Cerebellar cortex (tissue), 1 donor: ENCODE measurements at regions not wholly inside any gene's neighbourhood (a gene's known extent, or its start where the extent isn't known, plus 50 kb on each side); places are given as distances from the start of the nearest gene placed in this dataset.

ENCODE experiments used
- DNase-seq: peaks from one replicate; pipeline ENCODE4 v3.0.0-alpha.2; 2015; ENCODE audit warnings: low spot score

DNA sequence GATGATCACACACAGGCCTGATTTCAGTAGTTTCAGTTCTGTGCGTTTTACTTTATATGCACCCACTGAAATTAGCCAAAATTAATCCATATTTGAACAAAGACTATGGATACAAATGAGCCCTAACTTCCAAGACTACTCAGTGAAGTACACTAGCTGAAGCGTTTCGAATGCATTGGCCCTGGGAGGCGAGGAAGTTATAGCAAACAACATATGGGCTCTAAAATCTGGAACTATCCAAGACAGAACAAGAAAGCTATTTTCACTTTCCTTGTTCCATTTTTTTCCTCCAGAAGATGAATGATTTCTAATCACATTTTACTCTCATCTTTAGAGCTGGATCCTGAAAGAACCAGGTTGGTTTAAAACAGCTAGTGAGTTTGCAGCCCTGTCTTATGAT lies 399.4 kb upstream of the HNRNPA3 start:
- DNase-seq: no peak

GRCh38 chr2:176813621-176814049 lies 399.0 kb upstream of the HNRNPA3 start:
- DNase-seq: no peak

GRCh38 chr2:176814274-176814673 lies 398.3 kb upstream of the HNRNPA3 start:
- no peak for DNase-seq

- DNase-seq: peak; percentile 21
These were observed 397.7 kb upstream of the HNRNPA3 start for GRCh38 chr2:176814740-176815367.

DNA sequence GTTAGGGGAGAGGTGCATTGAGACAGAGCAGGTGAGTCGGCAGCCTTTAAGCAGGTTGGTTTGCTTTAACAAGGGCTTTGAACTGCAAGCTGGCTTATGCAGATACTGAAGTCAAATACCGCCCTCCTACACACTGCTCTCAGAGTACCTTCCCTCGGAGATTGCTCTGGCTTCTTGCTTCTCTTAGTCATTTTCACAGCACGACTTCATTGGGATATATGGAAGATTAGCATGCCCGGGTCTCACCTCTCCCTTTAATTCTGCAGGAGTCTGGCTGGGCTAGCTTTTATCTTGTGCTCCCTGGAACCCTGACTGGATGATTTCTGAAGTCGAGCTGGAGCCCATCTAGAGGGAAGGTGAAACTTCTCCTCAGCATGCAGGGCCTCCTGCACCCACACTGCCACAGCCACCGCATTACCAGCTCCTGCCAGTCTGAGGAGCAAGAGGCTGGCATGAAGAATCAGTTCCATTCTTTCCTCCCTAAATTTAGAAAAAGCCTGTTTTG lies 395.5 kb upstream of the HNRNPA3 start:
- no peak for DNase-seq

DNA sequence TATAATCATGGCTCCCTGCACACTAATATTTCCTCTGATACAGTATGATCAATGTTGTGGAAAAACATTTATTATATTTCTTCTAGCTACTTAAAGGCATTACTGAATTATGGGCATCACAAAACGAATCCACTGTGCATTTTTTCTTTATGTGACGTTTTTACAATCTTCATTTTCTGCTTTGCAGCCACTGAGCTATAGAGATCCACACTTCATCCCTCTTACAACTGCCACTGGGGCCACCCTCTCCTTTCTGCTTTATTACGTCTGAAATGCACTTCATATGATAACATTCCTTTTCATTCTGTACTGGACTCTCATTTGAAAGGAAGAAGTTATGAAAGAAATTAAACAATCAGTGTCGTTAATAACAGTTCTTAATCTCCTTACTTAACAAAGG lies 394.5 kb upstream of the HNRNPA3 start:
- DNase-seq: no peak

DNA sequence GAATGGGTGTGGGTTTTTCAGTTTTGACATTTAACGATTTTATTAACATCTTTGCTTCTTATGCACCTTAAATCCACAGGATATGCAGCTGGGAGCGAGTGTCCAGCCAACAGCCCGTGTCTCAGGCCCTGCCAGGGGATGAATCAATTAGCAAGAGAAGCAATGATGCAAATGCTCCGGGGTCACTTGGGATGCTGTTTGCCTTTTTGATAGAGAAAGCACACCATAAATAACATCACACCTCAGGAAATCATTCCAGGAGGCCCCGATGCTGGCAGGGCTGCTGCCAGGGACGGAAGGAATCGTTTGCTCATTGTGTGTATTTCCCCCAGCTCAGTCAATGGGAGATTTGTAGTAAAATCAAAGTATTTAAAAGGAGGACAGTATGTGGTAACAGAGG lies 394.0 kb upstream of the HNRNPA3 start:
- no peak for DNase-seq

- DNase-seq: no peak
These were observed 393.3 kb upstream of the HNRNPA3 start for GRCh38 chr2:176819306-176819705.

GRCh38 chr2:176820371-176820932 lies 392.1 kb upstream of the HNRNPA3 start:
- DNase-seq: no peak

DNA sequence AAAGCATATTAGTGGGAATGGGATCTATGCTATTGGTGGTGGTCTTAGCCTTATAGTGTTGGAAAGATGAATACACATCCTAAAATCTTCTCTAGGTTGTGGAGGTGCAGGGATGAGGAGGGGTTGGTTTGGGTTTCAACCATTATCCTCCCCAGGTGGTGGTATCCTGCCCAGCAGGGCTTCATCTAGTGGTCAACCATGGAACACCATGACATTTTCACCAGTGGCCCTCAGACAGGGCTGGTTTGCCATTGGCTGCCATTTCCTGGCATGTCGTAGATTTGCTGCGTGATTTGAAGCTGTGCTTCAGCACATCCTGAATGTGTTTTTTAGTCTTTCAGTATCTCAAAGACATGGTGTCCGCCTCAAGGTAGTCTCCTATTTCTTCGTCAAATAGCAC lies 391.2 kb upstream of the HNRNPA3 start:
- no peak for DNase-seq

- no peak for DNase-seq
These were observed 390.5 kb upstream of the HNRNPA3 start for GRCh38 chr2:176822060-176822459.

DNA sequence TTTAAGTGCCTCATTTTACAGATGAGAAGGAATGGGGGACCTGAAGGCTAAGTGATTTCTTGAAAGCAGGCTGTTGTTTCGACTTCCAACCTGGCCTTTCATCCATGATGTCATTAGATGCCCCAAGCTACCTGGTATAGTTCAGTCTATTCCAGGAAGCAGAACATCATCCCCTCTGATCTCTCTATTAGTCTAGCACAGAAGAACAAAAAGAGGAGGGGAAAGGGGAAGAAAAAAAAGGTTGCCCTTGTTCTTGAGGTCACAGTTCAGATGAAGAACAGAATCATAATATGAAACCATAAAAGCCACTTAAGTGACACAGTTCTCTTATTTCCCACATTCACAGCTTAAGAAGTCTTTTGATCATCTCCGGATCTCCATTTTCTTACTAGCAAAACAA lies 386.2 kb upstream of the HNRNPA3 start:
- DNase-seq: no peak

DNA sequence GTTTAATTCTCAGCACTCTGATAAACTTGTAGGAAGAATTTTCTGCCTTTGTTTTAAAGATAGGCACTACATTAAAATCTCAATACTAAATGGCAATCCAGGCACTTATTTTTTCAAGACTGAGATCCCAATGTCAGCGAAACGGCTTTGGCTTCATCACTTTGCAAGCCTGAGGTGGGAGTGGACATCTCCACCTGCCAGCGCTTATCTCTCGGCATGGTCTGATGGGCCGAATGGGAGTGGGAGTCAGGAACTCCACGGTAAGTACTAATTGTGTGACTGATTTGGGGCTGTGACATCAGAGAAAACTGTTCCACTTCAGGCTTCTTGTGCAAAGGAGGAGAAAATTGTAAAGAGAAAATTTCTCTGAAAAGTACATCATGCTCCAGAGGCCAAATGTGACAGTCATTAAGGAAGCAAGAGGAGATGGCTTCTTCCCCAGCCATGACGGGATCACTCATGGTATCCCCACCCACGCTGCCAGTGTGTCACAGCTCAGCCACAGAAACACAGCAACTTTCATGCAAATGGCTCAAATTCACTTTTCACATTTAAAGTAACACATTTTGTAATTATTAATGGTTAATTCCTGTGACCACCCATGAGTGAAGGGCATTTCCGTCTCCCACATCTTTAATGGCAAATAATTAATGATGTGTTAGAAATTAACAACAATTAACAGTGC lies 385.5 kb upstream of the HNRNPA3 start:
- no peak for DNase-seq

DNA sequence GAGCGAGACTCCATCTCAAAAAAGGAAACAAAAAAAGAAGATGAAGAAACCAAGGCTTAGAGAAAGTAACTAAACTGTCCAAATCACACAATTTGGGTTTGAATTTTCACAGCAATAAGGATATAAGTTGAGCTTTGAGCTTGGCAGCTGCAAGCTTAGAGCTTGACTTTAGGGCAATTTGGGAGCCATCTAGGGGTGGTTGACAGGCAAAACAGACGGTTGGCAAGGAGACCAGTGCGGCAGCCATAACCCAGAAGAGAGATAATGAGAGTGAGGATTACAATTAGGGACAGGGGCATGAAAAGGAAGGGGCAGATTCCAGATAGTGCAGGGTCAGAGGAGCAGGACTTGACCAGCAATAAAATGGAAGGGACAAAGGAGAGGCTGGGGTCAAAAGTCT lies 382.2 kb upstream of the HNRNPA3 start:
- no peak for DNase-seq

GRCh38 chr2:176832086-176832485 lies 380.5 kb upstream of the HNRNPA3 start:
- no peak for DNase-seq

DNA sequence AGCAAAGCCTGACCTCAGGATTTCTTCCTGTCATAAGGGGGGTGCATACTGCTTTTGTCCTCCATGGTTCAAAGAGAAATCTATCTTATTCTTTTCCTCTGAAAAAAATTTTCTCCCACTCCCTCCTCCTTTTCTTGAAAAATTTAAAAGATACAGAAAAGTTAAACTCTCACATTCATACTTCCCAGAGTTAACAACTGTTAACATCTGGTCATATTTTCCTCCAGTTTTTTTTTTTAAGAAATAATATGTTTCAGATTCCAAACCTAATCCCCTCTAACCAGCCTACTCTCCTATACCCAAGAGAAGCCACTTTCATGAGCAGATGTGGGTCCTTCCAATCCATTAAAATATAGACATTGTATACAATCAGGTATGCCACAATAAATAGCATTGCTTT lies 378.9 kb upstream of the HNRNPA3 start:
- no peak for DNase-seq

GRCh38 chr2:176834226-176834625 lies 378.4 kb upstream of the HNRNPA3 start:
- no peak for DNase-seq

DNA sequence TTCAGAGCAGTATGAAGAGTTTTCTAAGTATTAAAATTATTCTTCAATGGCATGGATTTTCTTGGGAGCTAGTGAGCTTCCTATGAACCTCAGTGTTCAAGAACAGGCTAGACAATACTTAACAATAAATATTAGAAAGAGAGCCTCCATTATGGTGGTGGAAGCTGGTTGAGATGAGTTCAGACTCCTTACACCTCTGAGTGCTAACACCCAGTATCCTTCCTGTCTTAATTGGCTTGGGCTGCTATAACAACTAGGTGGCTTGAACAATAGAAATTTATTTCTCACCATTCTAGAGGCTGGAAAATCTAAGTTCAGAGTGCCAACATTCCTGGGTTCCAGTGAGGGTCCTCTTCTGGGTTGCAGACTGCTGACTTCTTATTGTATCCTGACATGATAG lies 369.4 kb upstream of the HNRNPA3 start:
- DNase-seq: no peak

- DNase-seq: no peak
These were observed 368.1 kb upstream of the HNRNPA3 start for GRCh38 chr2:176844461-176844860.

DNA sequence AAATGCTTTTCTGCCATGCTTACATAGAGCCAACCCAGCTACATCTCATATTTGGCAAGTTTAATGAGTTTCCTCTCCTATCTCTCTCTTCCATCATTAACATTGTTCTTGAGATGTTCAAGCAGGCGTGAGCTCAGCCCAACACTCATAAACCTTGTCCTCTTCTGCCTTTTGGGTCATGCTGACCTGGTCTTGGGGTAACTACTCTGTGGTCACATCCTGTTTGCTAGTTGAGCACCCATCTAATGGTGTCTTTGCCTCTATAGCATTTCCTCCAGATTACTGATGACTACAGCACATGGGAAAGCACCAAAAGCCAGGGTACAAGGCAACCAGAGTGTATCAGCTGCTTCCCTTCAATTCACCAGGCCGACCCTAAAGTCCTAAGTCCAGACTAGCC lies 366.9 kb upstream of the HNRNPA3 start:
- no peak for DNase-seq

DNA sequence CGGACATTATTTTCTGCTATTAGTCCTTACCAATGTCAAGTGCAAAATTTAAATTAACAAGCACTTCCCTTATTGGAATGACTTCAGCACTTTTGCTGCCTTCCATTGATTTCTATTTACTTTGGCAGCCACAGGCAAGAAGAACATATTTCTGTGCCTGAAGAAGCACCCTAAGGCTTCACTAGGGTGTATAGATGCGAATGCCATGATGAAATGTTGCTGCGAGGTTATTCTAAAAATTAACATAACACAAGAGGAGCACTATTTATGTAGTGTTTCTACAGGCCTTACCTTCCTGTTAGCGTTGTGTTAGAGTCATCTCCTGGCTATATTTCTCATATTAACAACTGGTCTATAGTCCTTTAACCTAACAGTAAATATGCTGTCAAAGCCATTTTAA lies 365.0 kb upstream of the HNRNPA3 start:
- DNase-seq: no peak

- no peak for DNase-seq
These were observed 363.8 kb upstream of the HNRNPA3 start for GRCh38 chr2:176848844-176849243.

- DNase-seq: no peak
These were observed 361.2 kb upstream of the HNRNPA3 start for GRCh38 chr2:176851200-176851888.
